Liver (tissue), 8 donors: ENCODE measurements at regions not wholly inside any gene's neighbourhood (a gene's known extent, or its start where the extent isn't known, plus 50 kb on each side); places are given as distances from the start of the nearest gene placed in this dataset.

Experiments
- DNase-seq: peaks from one replicate; pipeline ENCODE4 v3.0.0-alpha.2; 2017; ENCODE audit warnings: low spot score
- H3K27ac ChIP-seq, 2 donors: one replicate each; pipeline ENCODE4 v1.7.0; 2013; ENCODE audit warnings: inconsistent platforms in 2 of 2, low read length in 2 of 2, control low read depth in 1 of 2, low read depth in 1 of 2, mild to moderate bottlenecking in 1 of 2
- H3K27me3 ChIP-seq, 4 donors: one replicate each; pipeline versions ENCODE4 v1.6.1 to v1.7.0; 2013; ENCODE audit warnings: low read length in 3 of 4, inconsistent platforms in 1 of 4, mild to moderate bottlenecking in 1 of 4, moderate library complexity in 1 of 4; ENCODE audit not compliant: control insufficient read depth in 4 of 4, insufficient read depth in 4 of 4
- H3K36me3 ChIP-seq, 4 donors: one replicate each; pipeline versions ENCODE4 v1.6.1 to v1.7.0; 2013; ENCODE audit warnings: low read length in 3 of 4, mild to moderate bottlenecking in 3 of 4, low read depth in 1 of 4, moderate library complexity in 1 of 4; ENCODE audit not compliant: control insufficient read depth in 4 of 4, insufficient read depth in 3 of 4
- H3K4me1 ChIP-seq, 4 donors: one replicate each; pipeline versions ENCODE4 v1.6.1 to v1.7.0; 2013; ENCODE audit warnings: low read length in 3 of 4, mild to moderate bottlenecking in 3 of 4, moderate library complexity in 1 of 4; ENCODE audit not compliant: control insufficient read depth in 4 of 4, insufficient read depth in 4 of 4
- H3K4me3 ChIP-seq, 3 donors: one replicate each; pipeline versions ENCODE4 v1.6.1 to v1.7.0; 2013; ENCODE audit warnings: low read length in 3 of 3, control low read depth in 1 of 3, low read depth in 1 of 3, mild to moderate bottlenecking in 1 of 3
- H3K9ac ChIP-seq, 2 donors: one replicate each; pipeline ENCODE4 v1.7.0; 2013; ENCODE audit warnings: low read length in 2 of 2, mild to moderate bottlenecking in 2 of 2, moderate library complexity in 2 of 2, control low read depth in 1 of 2, low read depth in 1 of 2
- H3K9me3 ChIP-seq, 4 donors: one replicate each; pipeline versions ENCODE4 v1.6.1 to v1.7.0; 2013; ENCODE audit warnings: low read length in 3 of 4; ENCODE audit not compliant: control insufficient read depth in 4 of 4
- FOXA2 ChIP-seq: IDR thresholded peaks from 2 replicates; pipeline ENCODE4 v1.6.1; 2016; ENCODE audit warnings: antibody characterized with exemption
- HNF4A ChIP-seq, 2 donors: conservative IDR thresholded peaks; 2 replicates each; pipeline ENCODE4 v1.6.1; 2016; ENCODE audit warnings: antibody characterized with exemption in 2 of 2, mild to moderate bottlenecking in 2 of 2
- JUND ChIP-seq, 2 donors: IDR thresholded peaks; 2 replicates each; pipeline ENCODE4 v1.6.1; 2016; ENCODE audit warnings: antibody characterized with exemption in 2 of 2
- NR2F2 ChIP-seq: IDR thresholded peaks from 2 replicates; pipeline ENCODE4 v1.6.1; 2016; ENCODE audit warnings: antibody characterized with exemption
- RAD21 ChIP-seq, 2 donors: IDR thresholded peaks; 2 replicates each; pipeline ENCODE4 v1.6.1; 2016; ENCODE audit warnings: antibody characterized with exemption in 2 of 2, mild to moderate bottlenecking in 2 of 2
- RXRA ChIP-seq, 2 donors: IDR thresholded peaks; 2 replicates each; pipeline ENCODE4 v1.6.1; 2017 to 2018; ENCODE audit warnings: antibody characterized with exemption in 2 of 2, mild to moderate bottlenecking in 1 of 2
- SP1 ChIP-seq: IDR thresholded peaks from 2 replicates; pipeline ENCODE4 v1.6.1; 2018; ENCODE audit warnings: antibody characterized with exemption, mild to moderate bottlenecking
- TAF1 ChIP-seq: conservative IDR thresholded peaks from 2 replicates; pipeline ENCODE4 v1.6.1; 2016; ENCODE audit warnings: antibody characterized with exemption, mild to moderate bottlenecking
- YY1 ChIP-seq: IDR thresholded peaks from 2 replicates; pipeline ENCODE4 v1.6.1; 2016; ENCODE audit warnings: antibody characterized with exemption, mild to moderate bottlenecking
- WGBS: extraction: QIAGEN DNeasy Blood & Tissue Kit; methylation state at CpG from one replicate; pipeline ENCODE4 v1.1.7; 2013; 5-methylcytosine and 5-hydroxymethylcytosine counted together
- TF ChIP-seq, protein P1 (sequence below): IDR thresholded peaks from 2 replicates; pipeline ENCODE4 v1.6.1; 2016; ENCODE audit warnings: antibody characterized with exemption
- TF ChIP-seq, protein P2 (sequence below): fragments of 150-350 bp; IDR thresholded peaks from 2 replicates; pipeline ENCODE4 v1.5.1; 2017; ENCODE audit warnings: improper control_type of control experiment, low read depth, low read length; ENCODE audit not compliant: missing input control
- TF ChIP-seq, protein P3 (sequence below): IDR thresholded peaks from 2 replicates; pipeline ENCODE4 v1.6.1; 2016; ENCODE audit warnings: antibody characterized with exemption, mild to moderate bottlenecking
- donor health status: healthy.
- donor health status: healthy.
- donor health status: healthy.
- donor health status: healthy.
- donor health status: healthy.

DNA sequence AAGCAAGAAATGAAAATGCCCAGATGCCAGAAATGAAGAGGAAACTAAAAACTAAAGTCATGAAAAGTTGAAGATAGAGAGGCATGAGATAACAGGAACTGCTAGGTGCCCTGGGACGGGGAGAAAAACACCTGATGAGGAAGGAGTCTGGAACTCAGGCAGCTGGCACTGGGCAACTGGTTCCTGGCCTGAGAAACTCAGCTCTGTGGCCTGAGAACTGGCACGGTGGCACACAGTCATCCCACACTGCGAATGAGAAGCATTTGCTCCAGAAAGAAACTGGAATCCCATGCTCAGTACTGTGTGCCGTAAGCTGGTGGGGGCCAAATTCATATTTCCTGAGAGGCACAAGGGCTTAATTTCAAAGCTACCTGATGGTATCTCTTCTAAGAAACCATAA is 53.6 kb upstream of the RORA start:
- Histone ChIP-seq H3K27me3 (no peaks in the 10 kb centered on the region), H3K4me3 (no peak overlapping the region), H3K27ac (no peak overlapping the region), H3K9ac (no peak overlapping the region), H3K4me1 (peaks cover 0 to 3% (median 0%) of the 10 kb centered on the region in 4 donors), H3K36me3 (no peaks in the 10 kb centered on the region), H3K9me3 (no peaks in the 10 kb centered on the region)
- DNase-seq: no peak
- 90% methylated on average over 4 of the region's 4 CpGs for WGBS
- TF ChIP-seq FOXA2: no peak
- TF ChIP-seq, protein P1, sequence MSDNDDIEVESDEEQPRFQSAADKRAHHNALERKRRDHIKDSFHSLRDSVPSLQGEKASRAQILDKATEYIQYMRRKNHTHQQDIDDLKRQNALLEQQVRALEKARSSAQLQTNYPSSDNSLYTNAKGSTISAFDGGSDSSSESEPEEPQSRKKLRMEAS: no peak
- TF ChIP-seq, protein P2, sequence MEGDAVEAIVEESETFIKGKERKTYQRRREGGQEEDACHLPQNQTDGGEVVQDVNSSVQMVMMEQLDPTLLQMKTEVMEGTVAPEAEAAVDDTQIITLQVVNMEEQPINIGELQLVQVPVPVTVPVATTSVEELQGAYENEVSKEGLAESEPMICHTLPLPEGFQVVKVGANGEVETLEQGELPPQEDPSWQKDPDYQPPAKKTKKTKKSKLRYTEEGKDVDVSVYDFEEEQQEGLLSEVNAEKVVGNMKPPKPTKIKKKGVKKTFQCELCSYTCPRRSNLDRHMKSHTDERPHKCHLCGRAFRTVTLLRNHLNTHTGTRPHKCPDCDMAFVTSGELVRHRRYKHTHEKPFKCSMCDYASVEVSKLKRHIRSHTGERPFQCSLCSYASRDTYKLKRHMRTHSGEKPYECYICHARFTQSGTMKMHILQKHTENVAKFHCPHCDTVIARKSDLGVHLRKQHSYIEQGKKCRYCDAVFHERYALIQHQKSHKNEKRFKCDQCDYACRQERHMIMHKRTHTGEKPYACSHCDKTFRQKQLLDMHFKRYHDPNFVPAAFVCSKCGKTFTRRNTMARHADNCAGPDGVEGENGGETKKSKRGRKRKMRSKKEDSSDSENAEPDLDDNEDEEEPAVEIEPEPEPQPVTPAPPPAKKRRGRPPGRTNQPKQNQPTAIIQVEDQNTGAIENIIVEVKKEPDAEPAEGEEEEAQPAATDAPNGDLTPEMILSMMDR: no peak
- no peak for TF ChIP-seq NR2F2
- TF ChIP-seq RAD21 (IDR thresholded peaks at IDR 0.05): no peak
- no peak for TF ChIP-seq TAF1
- no peak for TF ChIP-seq JUND (IDR thresholded peaks at IDR 0.05)
- TF ChIP-seq SP1: no peak
- TF ChIP-seq, protein P3, sequence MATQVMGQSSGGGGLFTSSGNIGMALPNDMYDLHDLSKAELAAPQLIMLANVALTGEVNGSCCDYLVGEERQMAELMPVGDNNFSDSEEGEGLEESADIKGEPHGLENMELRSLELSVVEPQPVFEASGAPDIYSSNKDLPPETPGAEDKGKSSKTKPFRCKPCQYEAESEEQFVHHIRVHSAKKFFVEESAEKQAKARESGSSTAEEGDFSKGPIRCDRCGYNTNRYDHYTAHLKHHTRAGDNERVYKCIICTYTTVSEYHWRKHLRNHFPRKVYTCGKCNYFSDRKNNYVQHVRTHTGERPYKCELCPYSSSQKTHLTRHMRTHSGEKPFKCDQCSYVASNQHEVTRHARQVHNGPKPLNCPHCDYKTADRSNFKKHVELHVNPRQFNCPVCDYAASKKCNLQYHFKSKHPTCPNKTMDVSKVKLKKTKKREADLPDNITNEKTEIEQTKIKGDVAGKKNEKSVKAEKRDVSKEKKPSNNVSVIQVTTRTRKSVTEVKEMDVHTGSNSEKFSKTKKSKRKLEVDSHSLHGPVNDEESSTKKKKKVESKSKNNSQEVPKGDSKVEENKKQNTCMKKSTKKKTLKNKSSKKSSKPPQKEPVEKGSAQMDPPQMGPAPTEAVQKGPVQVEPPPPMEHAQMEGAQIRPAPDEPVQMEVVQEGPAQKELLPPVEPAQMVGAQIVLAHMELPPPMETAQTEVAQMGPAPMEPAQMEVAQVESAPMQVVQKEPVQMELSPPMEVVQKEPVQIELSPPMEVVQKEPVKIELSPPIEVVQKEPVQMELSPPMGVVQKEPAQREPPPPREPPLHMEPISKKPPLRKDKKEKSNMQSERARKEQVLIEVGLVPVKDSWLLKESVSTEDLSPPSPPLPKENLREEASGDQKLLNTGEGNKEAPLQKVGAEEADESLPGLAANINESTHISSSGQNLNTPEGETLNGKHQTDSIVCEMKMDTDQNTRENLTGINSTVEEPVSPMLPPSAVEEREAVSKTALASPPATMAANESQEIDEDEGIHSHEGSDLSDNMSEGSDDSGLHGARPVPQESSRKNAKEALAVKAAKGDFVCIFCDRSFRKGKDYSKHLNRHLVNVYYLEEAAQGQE: no peak

DNA sequence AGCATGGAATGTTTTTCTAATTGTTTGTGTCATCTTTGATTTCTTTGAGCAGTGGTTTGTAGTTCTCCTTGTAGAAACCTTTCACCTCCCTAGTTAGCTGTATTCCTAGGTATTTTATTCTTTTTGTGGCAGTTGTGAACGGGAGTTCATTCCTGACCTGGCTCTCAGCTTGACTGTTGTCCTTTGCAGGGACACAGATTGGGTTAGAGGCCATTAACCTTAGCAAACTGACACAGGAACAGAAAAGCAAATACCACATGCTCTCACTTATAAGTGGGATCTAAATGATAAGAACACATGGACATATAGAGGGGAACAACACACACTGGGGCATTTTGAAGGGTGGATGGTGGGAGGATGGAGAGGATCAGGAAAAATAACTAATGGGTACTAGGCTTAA is 52.2 kb upstream of the RORA start:
- Histone ChIP-seq H3K36me3 (no peaks in the 10 kb centered on the region), H3K4me3 (no peak overlapping the region), H3K4me1 (peaks cover 0 to 5% (median 1%) of the 10 kb centered on the region in 4 donors), H3K9ac (no peak overlapping the region), H3K27ac (no peak overlapping the region), H3K9me3 (no peaks in the 10 kb centered on the region), H3K27me3 (no peaks in the 10 kb centered on the region)
- 51% methylated on average over 1 of the region's 1 CpG for WGBS
- TF ChIP-seq HNF4A (conservative IDR thresholded peaks at IDR 0.05) (peak; percentile 28 to 51), RAD21 (IDR thresholded peaks at IDR 0.05) (peak in 1 of 2 donors; percentile 57), RXRA (IDR thresholded peaks at IDR 0.05) (peak; percentile 72 to 92), SP1 (peak; percentile 70), YY1 (peak; percentile 32), TAF1 (no peak)
- TF ChIP-seq, protein P1: peak; percentile 38
- TF ChIP-seq, protein P3: no peak
- no peak for DNase-seq
